Left ventricle myocardium inferior (tissue), 1 donor: ENCODE measurements at regions not wholly inside any gene's neighbourhood (a gene's known extent, or its start where the extent isn't known, plus 50 kb on each side); places are given as distances from the start of the nearest gene placed in this dataset.

Source experiments
- DNase-seq: peaks from one replicate; pipeline ENCODE4 v3.0.0-alpha.2; 2020
- H3K27ac ChIP-seq: fragments of 200-600 bp; replicated peaks from 2 replicates; pipeline ENCODE4 v1.8.0; 2021
- H3K27me3 ChIP-seq: fragments of 200-600 bp; 2 replicates; pipeline ENCODE4 v1.8.0; 2021; ENCODE audit warnings: low read depth
- H3K36me3 ChIP-seq: fragments of 200-600 bp; 2 replicates; pipeline ENCODE4 v1.8.0; 2021
- H3K4me1 ChIP-seq: fragments of 200-600 bp; 2 replicates; pipeline ENCODE4 v1.8.0; 2021
- H3K4me3 ChIP-seq: fragments of 200-600 bp; 2 replicates; pipeline ENCODE4 v1.8.0; 2021; ENCODE audit warnings: mild to moderate bottlenecking, moderate library complexity
- H3K9me3 ChIP-seq: fragments of 200-600 bp; replicated peaks from 2 replicates; pipeline ENCODE4 v1.8.0; 2021
- CTCF ChIP-seq: fragments of 200-600 bp; IDR thresholded peaks from 2 replicates; pipeline ENCODE4 v1.8.0; 2021; ENCODE audit warnings: antibody characterized with exemption, mild to moderate bottlenecking, borderline replicate concordance
- intact Hi-C: fragments of 100-400 bp; cut with micrococcal nuclease; formaldehyde crosslinking; loops from one replicate; pipeline ENCODE4 v1.11.0; 2022
- donor health status: DM: no; HTN: yes; CAD: no; lungs with severe emphysema.

DNA sequence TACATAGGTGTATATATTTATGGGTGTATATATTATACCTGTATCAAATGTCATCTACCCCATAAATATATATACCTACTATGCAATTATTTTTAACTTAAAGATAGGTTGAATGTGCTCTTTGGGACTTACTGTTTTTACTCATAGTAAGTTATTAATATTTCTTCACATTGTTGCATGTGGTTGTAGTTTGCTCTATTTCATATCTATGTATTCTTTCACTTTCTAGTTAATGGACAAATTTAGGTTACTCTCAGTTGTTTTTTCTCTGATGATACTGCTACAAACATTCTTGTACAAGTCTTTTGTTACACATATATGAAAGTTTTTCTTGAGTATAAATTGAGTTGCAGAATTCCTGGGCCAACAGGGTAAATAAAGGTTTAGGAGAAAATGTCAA, 601.8 kb upstream of the ID2 start:
- H3K36me3 ChIP-seq = no peaks in the 10 kb centered on the region
- DNase-seq = no peak
- H3K27ac ChIP-seq = no peak overlapping the region
- H3K9me3 ChIP-seq = peaks cover 6% of the 10 kb centered on the region
- H3K27me3 ChIP-seq = no peaks in the 10 kb centered on the region
- H3K4me3 ChIP-seq = no peak overlapping the region
- intact Hi-C loops = no loop called here
- no peak for TF ChIP-seq CTCF
- no peaks in the 10 kb centered on the region for H3K4me1 ChIP-seq

DNA sequence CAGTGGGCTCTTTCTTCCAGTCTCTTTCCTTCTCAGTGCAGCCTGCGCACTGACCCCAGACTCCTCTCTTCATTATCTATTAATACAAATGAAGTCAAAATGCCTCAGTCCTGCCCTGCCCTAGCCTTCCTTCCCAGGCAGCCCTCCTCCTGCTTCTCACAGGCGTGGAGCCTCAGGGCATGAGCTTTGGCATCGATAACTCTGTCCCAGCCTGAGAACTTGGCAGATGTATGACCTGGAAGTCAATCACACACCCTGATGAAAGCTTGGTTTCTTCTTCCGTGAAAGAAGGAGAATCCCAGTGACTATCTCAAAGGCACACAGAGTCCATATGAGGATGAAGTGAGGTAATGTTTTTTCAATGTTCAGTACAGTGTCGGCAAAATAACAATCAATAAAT, 600.7 kb upstream of the ID2 start:
- TF ChIP-seq CTCF = no peak
- no peak overlapping the region for H3K4me3 ChIP-seq
- no peak for DNase-seq
- no peaks in the 10 kb centered on the region for H3K4me1 ChIP-seq
- no peaks in the 10 kb centered on the region for H3K27me3 ChIP-seq
- peaks cover 6% of the 10 kb centered on the region for H3K9me3 ChIP-seq
- intact Hi-C loops = no loop called here
- H3K27ac ChIP-seq = no peak overlapping the region
- no peaks in the 10 kb centered on the region for H3K36me3 ChIP-seq

DNA sequence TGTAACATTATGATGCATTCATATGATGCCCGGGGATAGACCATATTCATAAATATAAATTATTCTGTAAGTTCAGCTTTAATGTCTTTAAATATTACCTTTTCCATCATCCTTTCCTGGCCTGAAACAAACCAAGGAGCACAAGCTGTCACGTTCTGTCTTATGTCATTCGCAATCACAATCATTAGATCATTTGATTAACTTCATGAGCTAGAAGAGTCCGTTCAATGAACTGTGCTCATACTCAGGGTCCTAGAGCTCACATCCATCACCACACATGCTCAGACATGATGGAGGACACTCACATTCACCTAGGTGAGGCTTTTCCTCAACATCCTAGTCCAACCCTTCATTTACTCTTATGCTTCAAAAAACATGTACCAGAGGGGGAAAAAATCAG, 599.0 kb upstream of the ID2 start:
- no peak for DNase-seq
- no peaks in the 10 kb centered on the region for H3K27me3 ChIP-seq
- TF ChIP-seq CTCF = no peak
- no peaks in the 10 kb centered on the region for H3K36me3 ChIP-seq
- no peak overlapping the region for H3K4me3 ChIP-seq
- H3K4me1 ChIP-seq = no peaks in the 10 kb centered on the region
- intact Hi-C loops = no loop called here
- H3K27ac ChIP-seq = no peak overlapping the region
- no peaks in the 10 kb centered on the region for H3K9me3 ChIP-seq

DNA sequence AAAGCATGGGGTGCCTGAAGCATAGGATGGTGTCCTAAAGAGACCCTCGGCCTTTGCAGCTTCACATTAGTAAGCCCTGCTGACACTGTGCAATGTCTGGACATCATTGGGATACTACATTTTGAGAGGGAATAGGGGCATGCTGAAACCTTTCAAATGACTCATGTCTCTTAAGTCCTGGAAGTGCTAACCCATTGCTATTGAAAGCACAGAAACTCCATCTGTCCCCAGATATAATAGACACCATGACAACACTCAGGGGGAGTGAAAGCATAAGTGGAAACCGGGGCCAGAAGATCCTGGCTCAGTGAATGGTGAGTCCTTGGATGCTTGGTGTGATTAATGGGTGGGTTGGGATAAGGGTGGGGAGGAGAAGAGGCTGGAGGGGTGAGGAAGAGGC, 595.5 kb upstream of the ID2 start:
- Histone ChIP-seq H3K4me1 (no peaks in the 10 kb centered on the region), H3K9me3 (no peaks in the 10 kb centered on the region), H3K27ac (no peak overlapping the region), H3K27me3 (no peaks in the 10 kb centered on the region), H3K36me3 (no peaks in the 10 kb centered on the region), H3K4me3 (no peak overlapping the region)
- DNase-seq = no peak
- intact Hi-C loops = no loop called here
- no peak for TF ChIP-seq CTCF

GRCh38 chr2:8086796-8087479, 594.9 kb upstream of the ID2 start:
- no peak for TF ChIP-seq CTCF
- Histone ChIP-seq H3K4me3 (no peak overlapping the region), H3K4me1 (no peaks in the 10 kb centered on the region), H3K27me3 (no peaks in the 10 kb centered on the region), H3K27ac (no peak overlapping the region), H3K9me3 (no peaks in the 10 kb centered on the region), H3K36me3 (no peaks in the 10 kb centered on the region)
- intact Hi-C loops = no loop called here
- DNase-seq = no peak
